HuH-7.5 (cell line): ENCODE measurements at regions not wholly inside any gene's neighbourhood (a gene's known extent, or its start where the extent isn't known, plus 50 kb on each side); places are given as distances from the start of the nearest gene placed in this dataset.
"Not testable (repeated sequence)": the region's sequence is repeated elsewhere in the genome, so short reads cannot be mapped to it uniquely, and the experiment has no call there.

Experiments
- DNase-seq: peaks from one replicate; pipeline ENCODE4 v3.0.0; 2011; ENCODE audit warnings: low spot score

DNA sequence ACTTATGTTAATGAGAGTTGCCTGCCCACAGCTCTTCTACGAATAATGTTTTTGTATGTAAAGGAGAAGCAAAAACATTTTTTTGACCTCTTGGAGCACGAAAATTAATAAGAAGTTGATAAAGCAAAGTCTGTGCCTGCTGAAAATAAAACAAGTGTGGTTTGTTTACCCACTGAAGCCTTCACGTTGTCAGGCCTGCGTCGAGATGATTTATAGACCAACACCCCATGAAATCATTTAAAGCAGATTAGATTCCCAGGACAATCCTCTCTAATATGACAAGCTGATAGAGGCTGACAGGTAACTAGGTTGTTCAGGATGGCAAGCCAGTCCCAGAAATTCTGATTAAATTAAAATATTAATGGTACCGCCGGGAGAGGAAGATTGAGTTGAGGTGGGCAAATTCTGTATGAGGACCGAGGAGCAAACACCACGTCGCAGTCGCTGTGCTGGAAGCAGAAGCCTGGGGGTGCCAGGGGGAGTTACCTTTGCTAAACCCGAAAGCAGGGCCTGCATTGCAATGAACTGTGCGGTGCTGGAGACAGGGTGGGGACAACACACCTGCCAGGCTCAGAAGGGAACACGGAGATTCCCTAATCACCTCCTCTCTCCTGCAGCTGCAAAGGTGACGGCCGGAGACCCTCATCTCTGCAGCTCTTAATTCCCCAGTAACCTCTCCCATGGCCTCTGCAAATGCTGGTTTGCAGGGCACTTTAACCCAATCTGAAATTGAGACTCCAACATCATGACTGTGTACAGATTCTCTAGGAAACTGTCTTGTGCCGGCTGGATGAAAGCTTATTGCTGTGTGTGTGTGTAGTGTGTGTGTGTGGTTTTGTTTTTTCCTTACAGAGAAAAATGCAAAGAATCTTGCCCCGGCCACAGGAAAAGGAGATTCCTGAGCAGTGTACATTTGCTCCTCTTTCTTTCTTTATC, 2805.9 kb downstream of the RPIA start:
- not testable (repeated sequence) for DNase-seq

DNA sequence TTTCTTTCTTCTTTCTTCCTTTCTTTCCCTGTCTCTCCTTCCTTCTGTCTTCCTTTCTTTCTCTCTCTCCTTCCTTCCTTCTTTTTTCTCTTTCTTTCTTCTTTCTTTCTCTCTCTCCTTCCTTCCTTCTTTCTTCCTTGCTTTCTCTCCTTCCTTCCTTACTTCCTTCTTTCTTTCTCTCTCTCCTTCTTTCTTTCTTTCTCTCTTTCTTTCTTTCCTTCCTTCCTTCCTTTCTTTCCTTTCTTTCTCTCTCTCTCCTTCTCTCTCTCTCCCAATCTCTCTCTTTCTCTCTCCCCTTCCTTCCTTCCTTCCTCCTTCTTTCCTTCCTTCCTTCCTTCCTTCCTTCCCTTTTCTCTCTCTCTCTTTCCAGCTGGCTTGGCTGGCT, 2806.6 kb downstream of the RPIA start:
- DNase-seq, result not testable (repeated sequence)

DNA sequence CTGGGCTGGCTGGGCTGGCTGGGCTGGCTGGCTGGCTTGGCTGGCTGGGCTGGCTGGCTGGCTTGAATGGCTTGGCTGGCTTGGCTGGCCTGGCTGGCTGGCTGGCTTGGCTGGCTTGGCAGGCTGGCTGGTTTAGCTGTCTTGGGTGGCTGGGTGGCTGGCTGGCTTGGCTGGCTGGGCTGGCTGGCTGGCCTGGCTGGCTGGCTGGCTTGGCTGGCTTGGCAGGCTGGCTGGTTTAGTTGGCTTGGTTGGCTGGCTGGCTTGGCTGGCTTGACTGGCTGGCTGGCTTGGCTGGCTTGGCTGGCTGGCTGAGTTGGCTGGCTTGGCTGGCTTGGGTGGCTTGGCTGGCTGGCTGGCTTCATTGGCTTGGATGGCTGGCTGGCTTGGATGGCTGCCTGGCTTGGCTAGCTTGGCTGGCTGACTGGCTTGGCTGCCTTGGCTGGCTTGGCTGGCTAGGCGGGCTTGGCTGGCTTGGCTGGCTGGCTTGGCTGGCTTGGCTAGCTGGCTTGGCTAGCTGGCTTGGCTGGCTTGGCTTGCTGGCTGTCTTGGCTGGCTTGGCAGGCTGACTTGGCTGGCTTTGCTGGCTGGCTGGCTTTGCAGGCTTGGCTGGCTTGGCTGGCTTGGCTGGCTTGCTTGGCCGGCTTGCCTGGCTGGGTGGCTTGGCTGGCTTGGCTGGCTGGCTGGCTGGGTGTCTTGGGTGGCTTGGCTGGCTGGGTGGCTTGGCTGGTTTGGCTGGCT, 2807.2 kb downstream of the RPIA start:
- not testable (repeated sequence) for DNase-seq

DNA sequence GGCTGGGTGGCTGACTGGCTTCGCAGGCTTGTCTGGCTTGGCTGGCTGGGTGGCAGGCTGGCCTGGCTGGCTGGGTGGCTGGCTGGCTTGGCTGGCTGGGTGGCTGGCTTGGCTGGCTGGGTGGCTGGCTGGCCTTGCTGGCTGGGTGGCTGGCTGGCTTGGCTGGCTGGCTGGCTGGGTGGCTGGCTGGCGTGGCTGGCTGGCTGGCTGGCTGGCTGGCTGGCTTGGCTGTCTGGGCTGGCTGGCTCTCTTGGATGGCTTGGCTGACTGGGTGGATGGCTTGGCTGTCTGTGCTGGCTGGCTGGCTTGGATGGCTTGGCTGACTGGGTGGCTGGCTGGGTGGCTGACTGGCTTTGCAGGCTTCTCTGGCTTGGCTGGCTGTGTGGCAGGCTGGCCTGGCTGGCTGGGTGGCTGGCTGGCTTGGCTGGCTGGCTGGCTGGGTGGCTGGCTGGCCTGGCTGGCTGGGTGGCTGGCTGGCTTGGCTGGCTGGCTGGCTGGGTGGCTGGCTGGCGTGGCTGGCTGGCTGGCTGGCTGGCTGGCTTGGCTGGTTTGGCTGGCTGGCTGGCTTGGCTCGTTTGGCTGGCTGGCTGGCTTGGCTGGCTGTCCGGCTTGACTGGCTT, 2808.1 kb downstream of the RPIA start:
- DNase-seq, result not testable (repeated sequence)

DNA sequence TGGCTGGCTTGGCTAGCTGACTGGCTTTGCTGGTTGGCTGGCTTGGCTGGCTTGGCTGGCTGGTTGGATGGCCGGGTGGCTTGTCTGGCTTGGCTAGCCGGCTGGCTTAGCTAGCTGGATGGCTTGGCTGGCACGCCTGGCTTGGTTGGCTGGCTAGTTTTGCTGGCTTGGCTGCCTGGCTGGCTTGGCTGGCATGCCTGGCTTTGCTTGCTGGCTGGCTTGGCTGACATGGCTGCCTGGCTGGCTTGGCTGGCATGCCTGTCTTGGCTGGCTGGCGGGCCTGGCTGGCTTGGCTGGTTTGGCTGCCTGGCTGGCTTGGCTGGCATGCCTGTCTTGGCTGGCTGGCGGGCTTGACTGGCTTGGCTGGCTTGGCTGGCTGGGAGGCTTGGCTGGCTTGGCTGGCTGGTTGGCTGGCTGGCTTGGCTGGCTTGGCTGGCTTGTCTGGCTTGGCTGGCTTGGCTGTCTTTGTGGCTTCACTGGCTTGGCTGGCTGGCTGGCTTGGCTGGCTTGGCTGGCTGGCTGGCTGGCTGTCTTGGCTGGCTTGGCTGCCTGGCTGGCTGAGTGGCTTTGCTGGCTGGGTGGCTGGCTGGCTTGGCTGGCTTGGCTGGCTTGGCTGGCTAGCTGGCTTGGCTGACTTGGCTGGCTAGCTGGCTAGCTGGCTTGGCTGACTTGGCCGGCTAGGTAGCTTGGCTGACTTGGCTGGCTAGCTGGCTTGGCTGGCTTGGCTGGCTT, 2808.9 kb downstream of the RPIA start:
- DNase-seq, result not testable (repeated sequence)

DNA sequence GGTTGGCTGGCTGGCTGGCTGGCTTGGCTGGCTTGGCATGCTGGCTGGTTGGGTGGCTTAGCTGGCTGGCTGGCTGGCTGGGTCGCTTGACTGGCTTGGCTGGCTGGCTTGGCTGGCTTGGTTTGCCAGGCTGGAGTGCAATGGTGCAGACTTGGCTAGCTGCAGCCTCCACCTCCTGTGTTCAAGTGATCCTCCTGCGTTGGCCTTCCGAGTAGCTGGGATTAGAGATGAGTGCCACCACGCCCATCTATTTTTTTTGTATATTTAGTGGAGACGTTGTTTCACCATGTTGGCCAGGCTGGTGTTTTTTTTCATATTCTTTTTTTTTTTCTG, 2809.5 kb downstream of the RPIA start:
- DNase-seq, result not testable (repeated sequence)

DNA sequence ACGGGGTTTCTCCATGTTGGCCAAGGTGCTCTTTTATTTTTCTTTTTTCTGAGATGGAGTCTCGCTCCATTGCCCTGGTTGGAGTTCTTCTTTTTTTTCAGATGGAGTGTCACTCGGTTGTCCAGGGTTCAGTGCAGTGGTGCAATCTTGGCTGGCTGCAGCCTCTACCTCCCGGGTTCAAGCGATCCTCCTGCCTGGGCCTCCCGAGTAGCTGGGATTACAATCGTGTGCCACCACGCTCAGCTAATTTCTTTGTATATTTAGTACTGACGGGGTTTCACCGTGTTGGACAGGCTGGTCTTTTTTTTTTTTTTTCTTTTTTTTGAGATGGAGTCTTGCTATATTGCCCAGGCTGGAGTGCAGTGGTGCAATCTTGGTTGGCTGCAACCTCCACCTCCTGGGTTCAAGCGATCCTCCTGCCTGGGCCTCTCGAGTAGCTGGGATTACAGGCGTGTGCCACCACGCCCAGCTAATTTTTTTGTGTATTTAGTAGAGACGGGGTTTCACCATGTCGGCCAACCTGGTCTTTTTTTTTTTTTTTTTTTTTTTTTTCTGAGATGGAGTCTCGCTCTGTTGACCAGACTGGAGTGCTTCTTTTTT, 2810.1 kb downstream of the RPIA start:
- not testable (repeated sequence) for DNase-seq

DNA sequence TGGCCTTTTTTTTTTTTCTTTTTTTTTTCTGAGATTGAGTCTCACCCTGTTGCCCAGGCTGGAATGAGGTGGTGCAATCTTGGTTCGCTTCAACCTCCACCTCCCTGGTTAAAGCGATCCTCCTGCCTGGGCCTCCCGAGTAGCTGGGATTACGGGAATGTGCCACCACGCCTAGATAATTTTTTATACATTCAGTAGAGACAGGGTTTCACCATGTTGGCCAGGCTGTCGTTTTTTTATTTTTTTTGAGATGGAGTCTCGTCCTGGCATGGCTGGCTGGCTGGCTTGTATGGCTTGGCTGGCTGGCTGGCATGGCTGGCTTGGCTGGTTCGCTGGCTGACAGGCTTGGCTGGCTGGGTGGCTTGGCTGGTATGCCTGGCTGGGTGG, 2812.1 kb downstream of the RPIA start:
- not testable (repeated sequence) for DNase-seq

DNA sequence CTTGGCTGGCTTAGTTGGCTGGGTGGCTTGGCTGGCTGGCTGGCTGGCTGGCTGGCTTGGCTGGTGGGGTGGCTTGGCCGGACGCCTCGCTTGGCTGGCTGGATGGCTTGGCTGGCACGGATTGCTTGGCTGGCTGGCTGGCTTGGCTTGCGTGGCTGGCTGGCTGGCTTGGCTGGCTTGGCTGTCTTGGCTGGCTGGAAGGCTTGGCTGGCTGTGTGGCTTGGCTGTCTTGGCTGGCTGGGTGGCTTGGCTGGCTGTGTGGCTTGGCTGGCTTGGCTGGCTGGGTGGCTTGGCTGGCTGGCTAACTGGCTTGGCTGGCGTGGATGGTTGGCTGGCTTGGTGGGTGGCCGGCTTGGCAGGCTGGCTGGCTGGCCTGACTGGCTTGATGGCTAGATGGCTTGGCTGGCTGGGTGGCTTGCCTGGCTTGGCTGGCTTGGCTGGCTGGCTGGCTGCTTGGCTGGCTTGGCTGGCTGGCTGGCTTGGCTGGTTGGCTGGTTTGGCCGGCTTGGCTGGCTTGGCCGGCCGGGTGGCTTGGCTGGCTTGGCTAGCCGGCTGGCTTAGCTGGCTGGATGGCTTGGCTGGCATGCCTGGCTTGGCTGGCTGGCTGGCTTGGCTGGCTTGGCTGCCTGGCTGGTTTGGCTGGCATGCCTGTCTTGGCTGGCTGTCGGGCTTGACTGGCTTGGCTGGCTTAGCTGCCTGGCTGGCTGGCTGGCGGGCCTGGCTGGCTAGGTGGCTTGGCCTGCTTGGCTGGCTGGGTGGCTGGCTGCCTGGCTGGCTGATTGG, 2812.7 kb downstream of the RPIA start:
- DNase-seq, result not testable (repeated sequence)

DNA sequence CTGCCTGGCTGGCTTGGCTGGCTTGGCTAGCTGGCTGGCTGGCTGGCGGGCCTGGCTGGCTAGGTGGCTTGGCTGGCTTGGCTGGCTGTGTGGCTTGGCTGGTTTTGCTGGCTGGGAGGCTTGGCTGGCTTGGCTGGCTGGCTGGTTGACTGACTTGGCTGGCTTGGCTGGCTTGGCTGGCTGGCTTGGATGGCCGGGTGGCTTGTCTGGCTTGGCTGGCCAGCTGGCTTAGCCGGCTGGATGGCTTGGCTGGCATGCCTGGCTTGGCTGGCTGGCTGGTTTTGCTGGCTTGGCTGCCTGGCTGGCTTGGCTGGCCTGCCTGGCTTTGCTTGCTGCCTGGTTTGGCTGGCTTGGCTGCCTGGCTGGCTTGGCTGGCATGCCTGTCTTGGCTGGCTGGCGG, 2817.3 kb downstream of the RPIA start:
- not testable (repeated sequence) for DNase-seq

DNA sequence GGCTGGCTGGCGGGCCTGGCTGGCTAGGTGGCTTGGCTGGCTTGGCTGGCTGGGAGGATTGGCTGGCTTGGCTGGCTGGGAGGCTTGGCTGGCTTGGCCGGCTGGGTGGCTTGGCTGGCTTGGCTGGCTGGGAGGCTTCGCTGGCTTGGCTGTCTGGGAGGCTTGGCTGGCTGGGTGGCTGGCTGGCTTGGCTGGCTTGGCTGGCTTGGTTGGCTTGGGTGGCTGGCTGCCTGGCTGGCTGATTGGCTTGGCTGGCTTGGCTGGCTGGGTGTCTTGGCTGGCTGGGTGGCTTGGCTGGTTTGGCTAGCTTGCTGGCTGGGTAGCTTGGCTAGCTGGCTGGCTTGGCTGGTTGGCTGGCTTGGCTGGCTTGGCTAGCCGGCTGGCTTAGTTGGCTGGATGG, 2817.8 kb downstream of the RPIA start:
- DNase-seq, result not testable (repeated sequence)

DNA sequence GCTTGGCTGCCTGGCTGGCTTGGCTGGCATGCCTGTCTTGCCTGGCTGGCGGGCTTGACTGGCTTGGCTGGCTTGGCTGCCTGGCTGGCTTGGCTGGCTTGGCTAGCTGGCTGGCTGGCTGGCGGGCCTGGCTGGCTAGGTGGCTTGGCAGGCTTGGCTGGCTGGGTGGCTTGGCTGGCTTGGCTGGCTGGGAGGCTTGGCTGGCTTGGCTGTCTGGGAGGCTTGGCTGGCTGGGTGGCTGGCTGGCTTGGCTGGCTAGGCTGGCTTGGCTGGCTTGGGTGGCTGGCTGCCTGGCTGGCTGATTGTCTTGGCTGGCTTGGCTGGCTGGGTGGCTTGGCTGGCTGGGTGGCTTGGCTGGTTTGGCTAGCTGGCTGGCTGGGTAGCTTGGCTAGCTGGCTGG, 2819.7 kb downstream of the RPIA start:
- not testable (repeated sequence) for DNase-seq

DNA sequence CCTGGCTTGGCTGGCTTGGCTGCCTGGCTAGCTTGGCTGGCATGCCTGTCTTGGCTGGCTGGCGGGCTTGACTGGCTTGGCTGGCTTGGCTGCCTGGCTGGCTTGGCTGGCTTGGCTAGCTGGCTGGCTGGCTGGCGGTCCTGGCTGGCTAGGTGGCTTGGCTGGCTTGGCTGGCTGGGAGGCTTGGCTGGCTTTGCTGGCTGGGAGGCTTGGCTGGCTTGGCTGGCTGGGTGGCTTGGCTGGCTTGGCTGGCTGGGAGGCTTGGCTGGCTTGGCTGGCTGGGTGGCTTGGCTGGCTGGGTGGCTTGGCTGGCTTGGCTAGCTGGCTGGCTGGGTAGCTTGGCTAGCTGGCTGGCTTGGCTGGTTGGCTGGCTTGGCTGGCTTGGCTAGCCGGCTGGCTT, 2824.5 kb downstream of the RPIA start:
- not testable (repeated sequence) for DNase-seq

DNA sequence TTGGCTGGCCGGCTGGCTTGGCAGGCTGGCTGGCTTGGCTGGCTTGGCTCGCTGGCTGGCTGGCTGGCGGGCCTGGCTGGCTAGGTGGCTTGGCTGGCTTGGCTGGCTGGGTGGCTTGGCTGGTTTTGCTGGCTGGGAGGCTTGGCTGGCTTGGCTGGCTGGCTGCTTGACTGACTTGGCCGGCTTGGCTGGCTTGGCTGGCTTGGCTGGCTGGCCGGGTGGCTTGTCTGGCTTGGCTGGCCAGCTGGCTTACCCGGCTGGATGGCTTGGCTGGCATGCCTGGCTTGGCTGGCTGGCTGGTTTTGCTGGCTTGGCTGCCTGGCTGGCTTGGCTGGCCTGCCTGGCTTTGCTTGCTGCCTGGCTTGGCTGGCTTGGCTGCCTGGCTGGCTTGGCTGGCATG, 2825.2 kb downstream of the RPIA start:
- not testable (repeated sequence) for DNase-seq

DNA sequence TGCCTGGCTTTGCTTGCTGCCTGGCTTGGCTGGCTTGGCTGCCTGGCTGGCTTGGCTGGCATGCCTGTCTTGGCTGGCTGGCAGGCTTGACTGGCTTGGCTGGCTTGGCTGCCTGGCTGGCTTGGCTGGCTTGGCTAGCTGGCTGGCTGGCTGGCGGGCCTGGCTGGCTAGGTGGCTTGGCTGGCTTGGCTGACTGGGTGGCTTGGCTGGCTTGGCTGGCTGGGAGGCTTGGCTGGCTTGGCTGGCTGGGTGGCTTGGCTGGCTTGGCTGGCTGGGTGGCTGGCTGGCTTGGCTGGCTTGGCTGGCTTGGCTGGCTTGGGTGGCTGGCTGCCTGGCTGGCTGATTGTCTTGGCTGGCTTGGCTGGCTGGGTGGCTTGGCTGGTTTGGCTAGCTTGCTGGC, 2826.4 kb downstream of the RPIA start:
- not testable (repeated sequence) for DNase-seq

DNA sequence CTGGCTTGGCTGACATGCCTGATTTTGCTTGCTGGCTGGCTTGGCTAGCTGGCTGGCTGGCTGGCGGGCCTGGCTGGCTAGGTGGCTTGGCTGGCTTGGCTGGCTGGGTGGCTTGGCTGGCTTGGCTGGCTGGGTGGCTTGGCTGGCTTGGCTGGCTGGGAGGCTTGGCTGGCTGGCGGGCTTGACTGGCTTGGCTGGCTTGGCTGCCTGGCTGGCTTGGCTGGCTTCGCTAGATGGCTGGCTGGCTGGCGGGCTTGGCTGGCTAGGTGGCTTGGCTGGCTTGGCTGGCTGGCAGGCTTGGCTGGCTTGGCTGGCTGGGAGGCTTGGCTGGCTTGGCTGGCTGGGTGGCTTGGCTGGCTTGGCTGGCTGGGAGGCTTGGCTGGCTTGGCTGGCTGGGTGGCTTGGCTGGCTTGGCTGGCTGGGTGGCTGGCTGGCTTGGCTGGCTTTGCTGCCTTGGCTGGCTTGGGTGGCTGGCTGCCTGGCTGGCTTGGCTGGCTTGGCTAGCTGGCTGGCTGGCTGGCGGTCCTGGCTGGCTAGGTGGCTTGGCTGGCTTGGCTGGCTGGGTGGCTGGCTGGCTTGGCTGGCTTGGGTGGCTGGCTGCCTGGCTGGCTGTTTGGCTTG, 2827.0 kb downstream of the RPIA start:
- DNase-seq, result not testable (repeated sequence)

DNA sequence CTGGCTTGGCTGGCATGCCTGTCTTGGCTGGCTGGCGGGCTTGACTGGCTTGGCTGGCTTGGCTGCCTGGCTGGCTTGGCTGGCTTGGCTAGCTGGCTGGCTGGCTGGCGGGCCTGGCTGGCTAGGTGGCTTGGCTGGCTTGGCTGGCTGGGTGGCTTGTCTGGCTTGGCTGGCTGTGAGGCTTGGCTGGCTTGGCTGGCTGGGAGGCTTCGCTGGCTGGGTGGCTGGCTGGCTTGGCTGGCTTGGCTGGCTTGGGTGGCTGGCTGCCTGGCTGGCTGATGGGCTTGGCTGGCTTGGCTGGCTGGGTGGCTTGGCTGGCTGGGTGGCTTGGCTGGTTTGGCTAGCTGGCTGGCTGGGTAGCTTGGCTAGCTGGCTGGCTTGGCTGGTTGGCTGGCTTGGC, 2827.9 kb downstream of the RPIA start:
- DNase-seq, result not testable (repeated sequence)

DNA sequence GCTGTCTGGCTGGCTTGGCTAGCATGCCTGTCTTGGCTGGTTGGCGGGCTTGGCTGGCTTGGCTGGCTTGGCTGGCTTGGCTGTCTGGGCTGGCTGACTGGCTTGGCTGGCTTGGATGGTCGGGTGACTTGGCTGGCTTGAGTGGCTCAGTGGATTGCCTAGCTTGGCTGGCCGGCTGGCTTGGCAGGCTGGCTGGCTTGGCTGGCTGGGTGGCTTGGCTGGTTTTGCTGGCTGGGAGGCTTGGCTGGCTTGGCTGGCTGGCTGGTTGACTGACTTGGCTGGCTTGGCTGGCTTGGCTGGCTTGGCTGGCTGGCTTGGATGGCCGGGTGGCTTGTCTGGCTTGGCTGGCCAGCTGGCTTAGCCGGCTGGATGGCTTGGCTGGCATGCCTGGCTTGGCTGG, 2828.4 kb downstream of the RPIA start:
- not testable (repeated sequence) for DNase-seq

DNA sequence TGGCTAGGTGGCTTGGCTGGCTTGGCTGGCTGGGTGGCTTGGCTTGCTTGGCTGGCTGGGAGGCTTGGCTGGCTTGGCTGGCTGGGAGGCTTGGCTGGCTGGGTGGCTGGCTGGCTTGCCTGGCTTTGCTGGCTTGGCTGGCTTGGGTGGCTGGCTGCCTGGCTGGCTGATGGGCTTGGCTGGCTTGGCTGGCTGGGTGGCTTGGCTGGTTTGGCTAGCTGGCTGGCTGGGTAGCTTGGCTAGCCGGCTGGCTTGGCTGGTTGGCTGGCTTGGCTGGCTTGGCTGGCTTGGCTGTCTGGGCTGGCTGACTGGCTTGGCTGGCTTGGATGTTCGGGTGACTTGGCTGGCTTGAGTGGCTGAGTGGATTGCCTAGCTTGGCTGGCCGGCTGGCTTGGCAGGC, 2829.1 kb downstream of the RPIA start:
- not testable (repeated sequence) for DNase-seq

DNA sequence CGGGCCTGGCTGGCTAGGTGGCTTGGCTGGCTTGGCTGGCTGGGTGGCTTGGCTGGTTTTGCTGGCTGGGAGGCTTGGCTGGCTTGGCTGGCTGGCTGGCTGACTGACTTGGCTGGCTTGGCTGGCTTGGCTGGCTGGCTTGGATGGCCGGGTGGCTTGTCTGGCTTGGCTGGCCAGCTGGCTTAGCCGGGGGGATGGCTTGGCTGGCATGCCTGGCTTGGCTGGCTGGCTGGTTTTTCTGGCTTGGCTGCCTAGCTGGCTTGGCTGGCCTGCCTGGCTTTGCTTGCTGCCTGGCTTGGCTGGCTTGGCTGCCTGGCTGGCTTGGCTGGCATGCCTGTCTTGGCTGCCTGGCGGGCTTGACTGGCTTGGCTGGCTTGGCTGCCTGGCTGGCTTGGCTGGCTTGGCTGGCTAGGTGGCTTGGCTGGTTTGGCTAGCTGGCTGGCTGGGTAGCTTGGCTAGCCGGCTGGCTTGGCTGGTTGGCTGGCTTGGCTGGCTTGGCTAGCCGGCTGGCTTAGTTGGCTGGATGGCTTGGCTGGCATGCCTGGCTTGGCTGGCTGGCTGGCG, 2829.6 kb downstream of the RPIA start:
- not testable (repeated sequence) for DNase-seq
